Inflammatory macrophage treated with lipopolysaccharide for 1 hour (primary cell): ENCODE measurements at regions not wholly inside any gene's neighbourhood (a gene's known extent, or its start where the extent isn't known, plus 50 kb on each side); places are given as distances from the start of the nearest gene placed in this dataset.

Experiments used
- DNase-seq, 2 donors: peaks; one replicate each; pipeline ENCODE4 v3.0.0-alpha.2; 2020 to 2022

GRCh38 chr6:14903176-14904038, 342.5 kb upstream of the JARID2 start:
- DNase-seq = no peak

- DNase-seq = no peak
Measured at GRCh38 chr6:14905201-14905600, 340.7 kb upstream of the JARID2 start.

DNA sequence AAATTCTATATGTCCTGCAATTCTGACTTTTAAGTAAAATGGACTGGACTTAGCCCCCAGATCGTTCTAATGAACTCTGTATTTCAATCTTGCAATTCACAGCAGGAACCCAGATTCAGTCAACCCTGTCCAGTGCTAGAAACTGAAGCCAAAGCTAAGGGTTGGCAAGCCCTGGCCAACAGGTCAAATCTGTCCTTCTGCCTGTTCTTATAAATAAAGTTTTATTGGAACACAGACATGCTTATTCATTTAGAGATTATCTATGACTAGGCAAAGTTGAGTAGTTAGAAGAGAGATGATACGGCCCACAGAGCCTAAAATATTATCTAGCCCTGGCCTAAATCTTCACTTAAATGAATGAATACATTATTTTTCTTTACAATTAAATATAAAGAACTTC, 339.2 kb upstream of the JARID2 start:
- DNase-seq = no peak

- DNase-seq = peak; percentile 92 to 97
Measured at GRCh38 chr6:14910692-14911547, 334.9 kb upstream of the JARID2 start.

DNA sequence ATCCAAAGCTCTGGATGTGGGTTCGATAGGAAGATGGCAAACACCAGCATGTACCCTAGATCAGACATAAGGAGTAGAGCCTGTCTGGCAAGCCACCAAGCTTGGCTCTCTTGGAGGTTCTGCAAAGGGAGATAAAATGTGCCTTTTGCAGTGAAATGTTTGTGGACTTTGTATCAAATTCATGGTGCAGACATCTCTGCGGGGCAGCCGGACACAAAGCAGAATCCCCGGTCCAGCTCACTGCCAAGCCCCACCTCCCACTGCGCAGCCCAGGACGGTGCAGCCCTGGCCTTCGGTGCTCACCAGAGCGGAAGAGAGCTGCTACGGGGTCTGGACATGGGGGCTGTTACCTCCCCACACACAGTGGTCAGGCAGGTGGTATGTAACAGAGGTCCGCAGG, 333.6 kb upstream of the JARID2 start:
- DNase-seq = no peak

DNA sequence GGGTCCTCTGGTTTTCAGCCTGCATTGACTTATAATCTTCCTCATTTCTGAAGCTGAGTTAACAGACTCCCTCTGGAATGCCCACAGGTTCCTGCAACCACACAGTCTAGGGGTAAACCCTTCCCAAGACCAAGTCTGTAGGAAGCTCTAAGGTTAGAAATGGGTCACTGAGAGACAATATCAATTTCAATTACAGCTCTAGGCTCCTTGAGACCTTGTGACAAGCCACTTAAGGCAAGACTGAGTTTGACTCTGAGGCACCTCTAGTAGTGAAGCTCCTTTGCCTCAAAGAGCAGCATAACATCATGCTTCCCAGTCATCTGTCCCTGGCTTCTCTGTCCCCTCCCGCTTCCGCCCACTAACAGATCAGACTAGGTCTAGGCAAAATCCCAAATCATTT, 333.2 kb upstream of the JARID2 start:
- peak in 1 of 2 donors; percentile 62 for DNase-seq

DNA sequence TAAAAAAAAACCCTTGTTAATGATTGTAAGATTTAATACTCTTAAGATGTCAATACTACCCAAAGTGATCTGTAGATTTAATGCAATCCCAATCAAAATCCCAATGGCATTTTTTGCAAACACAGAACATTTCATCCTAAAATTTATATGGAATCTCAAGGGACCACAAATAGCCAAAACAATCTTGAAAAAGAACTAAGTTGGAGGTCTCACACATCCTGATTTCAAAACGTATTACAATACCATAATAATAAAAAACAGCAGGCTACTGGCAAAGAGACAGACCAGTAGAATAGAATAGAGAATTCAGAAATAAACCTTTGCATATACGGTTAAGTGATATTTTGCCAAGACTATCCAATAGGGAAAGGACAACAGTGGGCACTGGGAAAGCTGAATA, 331.9 kb upstream of the JARID2 start:
- DNase-seq = no peak

- DNase-seq = no peak
Measured at GRCh38 chr6:14915888-14916832, 329.7 kb upstream of the JARID2 start.

DNA sequence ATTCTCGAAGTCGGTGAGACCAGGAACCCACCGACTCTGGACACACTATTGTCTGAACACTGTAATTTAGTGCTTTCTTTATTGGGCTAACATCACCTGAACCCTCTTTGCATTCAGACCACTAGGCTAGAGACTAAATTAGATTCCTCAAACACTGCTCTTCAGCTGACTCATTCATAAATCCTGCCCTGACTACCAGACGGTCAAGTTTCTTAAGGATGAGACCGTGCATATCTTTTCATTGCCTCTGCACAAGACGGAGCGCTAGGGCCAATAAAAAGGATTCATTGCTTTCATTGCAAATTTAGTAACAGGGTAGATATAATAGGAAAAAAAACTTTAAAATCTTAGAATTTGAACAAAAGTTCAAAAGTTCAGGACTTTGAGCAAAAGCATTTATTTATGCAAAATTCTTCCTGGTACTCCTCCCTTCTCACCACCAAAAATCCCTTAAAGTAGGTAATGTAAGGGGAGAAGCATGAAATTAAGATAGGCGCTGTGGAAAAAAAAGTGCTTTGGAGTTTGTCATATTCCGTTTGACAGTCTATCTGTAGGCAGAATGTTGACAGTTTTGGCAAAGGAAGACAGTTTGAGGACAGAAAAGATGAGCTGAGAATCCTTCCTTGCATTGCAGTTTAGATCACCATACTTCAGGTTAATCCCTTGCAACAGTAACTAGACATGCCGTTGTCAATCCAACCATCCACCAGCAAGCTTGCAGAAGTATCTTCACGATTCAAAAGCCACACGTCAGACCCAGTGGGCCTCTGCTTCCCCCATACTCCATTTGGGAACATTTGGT, 328.6 kb upstream of the JARID2 start:
- DNase-seq = no peak

DNA sequence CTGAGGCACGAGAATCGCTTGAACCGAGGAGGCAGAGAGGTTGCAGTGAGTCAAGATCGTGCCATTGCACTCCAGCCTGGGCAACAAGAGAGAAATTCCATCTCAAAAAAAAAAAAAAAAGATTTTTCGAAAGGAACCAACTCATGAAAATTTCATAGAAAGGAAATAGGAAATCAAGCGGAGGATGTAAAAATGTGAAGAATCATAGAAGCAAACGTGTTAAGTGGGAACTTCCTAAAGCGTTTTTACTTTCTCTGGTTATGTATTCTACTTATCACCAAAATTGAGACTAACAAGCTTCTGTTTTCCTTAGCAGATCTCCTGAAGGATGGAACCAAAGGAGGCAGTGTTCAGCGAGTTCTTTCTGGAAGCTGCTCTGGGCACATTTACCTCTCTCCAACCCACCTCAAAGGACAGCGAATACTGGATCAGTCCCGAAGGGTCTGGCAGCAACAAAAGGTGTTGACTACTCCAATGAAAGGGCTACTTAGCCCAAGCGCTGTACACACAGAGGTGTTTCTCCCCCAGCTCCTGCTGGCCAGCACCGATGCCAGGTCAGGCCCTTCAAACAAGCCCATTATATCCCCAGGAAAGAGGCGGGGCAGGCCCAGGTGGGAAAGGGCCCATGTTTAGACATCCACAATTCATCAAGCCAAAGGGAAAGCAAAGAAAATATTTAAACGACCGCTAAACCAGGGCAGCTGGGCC, 327.5 kb upstream of the JARID2 start:
- no peak for DNase-seq

GRCh38 chr6:14919038-14919670, 326.7 kb upstream of the JARID2 start:
- peak; percentile 34 to 47 for DNase-seq

GRCh38 chr6:14920276-14920675, 325.6 kb upstream of the JARID2 start:
- peak; percentile 49 to 72 for DNase-seq

DNA sequence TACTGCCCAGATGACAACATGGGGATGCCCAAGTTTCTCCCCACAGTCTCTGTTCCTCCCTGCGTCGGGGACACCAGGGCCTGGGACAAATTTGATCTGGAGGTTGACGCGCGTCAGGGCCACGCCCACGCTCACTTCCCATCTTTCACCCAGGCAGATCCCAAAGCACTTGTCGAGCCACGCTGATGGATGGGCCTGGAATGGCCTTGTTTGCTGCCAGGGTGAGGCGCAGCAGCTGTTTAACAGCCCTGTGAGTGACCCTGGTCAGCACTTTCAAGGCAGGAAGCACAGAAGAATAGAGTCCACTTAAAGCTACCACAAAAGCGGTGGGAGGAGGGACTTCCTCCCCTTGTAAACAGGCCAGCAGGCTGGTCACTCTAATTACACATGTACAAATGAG, 324.7 kb upstream of the JARID2 start:
- peak; percentile 90 to 96 for DNase-seq

GRCh38 chr6:14921878-14922671, 323.8 kb upstream of the JARID2 start:
- DNase-seq = peak; percentile 87

DNA sequence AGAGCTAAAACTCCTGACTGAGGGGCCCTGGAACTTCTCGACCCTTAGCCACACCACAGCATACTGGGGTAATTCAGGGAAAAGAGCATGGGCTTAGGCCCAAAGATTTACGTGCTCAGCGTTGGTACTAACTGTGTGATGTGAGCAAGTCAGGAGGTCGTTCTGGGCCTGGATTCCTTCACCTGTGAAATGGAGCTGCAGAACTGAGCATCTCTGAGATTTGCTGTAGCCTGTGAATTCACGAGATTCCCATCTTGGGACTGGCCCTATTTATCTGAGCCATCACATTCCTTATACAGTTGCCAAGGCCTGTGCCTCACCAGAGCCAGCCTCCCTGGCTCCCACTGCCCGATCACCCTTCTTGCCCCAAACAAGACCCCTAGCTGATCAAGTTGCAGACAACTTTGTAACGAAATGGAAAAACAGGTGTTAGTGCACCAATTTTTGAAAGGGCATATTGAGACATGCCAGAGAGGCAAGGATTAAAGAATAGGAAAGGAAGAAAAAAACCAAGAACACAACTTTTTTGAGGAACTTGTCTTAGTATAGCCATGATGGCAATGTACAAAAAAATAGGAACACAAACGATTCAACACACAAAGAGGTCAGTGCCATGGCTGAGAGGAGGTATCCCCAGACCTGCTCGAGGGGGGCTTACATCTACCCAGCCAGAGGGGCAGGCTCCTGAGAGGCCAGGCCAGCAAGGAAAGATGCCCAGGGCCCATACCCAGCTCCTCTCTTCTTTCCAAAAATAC, 323.0 kb upstream of the JARID2 start:
- DNase-seq = no peak

DNA sequence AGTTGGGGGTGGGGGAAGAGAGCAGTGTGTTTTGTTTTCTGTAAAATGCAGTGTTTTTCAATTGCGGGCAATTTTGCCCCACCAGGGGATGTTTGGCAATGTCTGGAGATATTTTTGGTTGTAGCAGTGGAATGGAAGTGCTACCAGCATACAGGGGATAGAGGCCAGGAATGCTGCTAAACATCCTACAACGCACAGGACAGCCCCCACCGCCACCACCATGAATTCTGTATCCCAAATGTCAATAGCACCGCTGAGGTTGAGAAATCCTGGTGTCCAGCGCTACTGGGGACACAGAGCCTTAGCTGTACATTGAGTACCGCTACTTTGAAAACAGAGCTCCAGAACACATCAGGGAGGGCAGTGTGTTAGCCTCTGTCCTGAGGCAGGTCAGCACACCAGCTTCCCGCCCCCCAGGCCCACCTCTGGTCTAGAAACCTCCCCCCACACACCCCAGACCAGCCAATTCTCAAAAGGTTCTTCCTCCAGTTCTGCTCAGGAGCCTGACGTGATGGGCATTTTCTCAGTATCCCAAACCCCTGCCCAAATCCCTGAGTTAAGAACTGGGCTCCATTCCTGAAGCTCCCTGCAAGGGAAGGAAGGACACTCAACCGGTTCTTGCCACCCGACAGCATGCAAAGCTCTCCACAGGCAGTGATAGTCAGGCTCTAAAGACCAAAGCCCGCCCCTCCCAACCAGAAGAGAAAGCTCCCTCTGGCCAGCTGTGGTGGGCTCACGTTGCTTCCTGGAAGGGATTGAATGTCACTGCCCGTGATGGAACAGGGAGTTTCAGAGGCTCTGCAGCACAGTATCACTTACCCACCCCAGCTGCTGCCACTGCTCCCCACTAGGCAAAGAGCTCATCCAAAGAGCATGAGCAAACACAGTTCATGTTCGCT, 321.5 kb upstream of the JARID2 start:
- no peak for DNase-seq

DNA sequence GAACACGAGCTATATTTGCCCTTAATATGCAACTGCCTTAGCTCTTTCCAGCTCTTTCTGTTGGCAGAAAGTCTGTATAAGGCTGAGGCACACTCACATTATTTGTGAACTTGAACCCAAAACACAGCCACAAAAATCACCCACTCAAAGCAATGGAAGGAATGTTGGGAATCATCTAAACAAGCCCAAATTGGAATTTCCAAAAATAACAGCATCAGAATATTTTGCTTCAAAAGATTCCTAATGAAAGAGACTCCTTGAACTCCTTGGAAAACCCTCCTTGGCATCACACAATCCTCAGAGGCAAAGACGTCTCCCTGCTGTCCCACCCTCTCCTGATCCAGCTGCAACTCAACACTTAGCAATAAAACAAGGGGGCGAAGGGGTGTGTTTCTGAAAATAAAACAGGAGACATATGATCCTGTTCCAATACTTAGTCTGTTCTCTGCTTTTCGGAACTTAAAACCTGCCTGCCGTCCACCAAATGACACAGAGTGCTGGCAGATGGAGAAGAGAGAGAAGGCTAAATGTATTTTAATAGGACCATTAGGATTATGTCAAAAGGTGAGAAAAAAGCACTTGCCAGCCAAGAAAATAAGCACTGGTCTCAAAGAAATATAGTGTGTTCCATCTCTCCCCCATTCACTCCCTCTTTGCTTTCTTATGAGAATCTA, 320.7 kb upstream of the JARID2 start:
- no peak for DNase-seq

DNA sequence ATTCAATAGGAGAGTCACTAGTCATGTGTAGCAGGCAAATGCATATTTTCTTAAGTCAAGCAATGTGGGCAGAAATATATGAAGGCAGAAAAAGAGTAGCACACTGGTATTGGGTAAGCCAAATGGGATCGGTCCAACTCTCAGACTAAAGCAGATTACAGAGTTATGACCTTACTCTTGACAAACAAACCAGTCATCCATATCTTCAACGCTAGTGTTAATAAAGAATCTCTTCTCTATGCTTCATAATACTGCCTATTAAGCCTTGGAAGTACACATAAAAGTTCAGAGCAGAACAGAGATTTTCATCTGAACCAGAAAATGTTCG, 320.2 kb upstream of the JARID2 start:
- no peak for DNase-seq
